K562 (cell line): ENCODE measurements at regions not wholly inside any gene's neighbourhood (a gene's known extent, or its start where the extent isn't known, plus 50 kb on each side); places are given as distances from the start of the nearest gene placed in this dataset.

ENCODE experiments used
- ARID4B ChIP-seq: sonication (generic); formaldehyde crosslinking; IDR thresholded peaks from 2 replicates; pipeline ENCODE4 v1.8.0; 2022; ENCODE audit warnings: mild to moderate bottlenecking, missing genetic modification reagents
- GTF2F1 ChIP-seq: IDR thresholded peaks from 2 replicates; pipeline ENCODE4 v1.6.1; 2011; ENCODE audit warnings: low read depth, low read length, improper control_type of control experiment
- NR2F6 ChIP-seq: fragments of 450-650 bp; formaldehyde crosslinking; IDR thresholded peaks from 2 replicates; pipeline ENCODE4 v1.4.0; 2020; ENCODE audit warnings: mild to moderate bottlenecking
- PATZ1 ChIP-seq: fragments of 250-450 bp; sonication (Bioruptor Pico); IDR thresholded peaks from 2 replicates; pipeline ENCODE4 v1.5.0; 2020; ENCODE audit warnings: mild to moderate bottlenecking, borderline replicate concordance
- ZNF277 ChIP-seq: fragments of 250-450 bp; sonication (Bioruptor Pico); IDR thresholded peaks from 2 replicates; pipeline ENCODE4 v1.8.0; 2022; ENCODE audit warnings: inconsistent platforms, mild to moderate bottlenecking, moderate library complexity, borderline replicate concordance
- ZNF644 ChIP-seq: fragments of 200-800 bp; sonication (Bioruptor generic); IDR thresholded peaks from 2 replicates; pipeline ENCODE4 v1.6.1; 2016; ENCODE audit warnings: low read depth, missing genetic modification characterization, missing compliant biosample characterization

- no peak for TF ChIP-seq ARID4B (CRISPR knock-in tag)
- TF ChIP-seq ZNF644: no peak
- TF ChIP-seq PATZ1 (CRISPR knock-in tag): no peak
- TF ChIP-seq NR2F6: no peak
- no peak for TF ChIP-seq GTF2F1
- TF ChIP-seq ZNF277 (CRISPR knock-in tag): no peak
- TF ChIP-seq, all 486 proteins: peak for 0
These were observed 61.1 kb upstream of the LPAR1 start (continued) for GRCh38 chr9:111099199-111100008.
